Stimulated activated CD8-positive, alpha-beta memory T cell treated with anti-CD3 and anti-CD28 coated beads, Interleukin-4, amount 100 ng/mL, for 1 hour (primary cell): ENCODE measurements at regions not wholly inside any gene's neighbourhood (a gene's known extent, or its start where the extent isn't known, plus 50 kb on each side); places are given as distances from the start of the nearest gene placed in this dataset.
"Not testable (repeated sequence)": the region's sequence is repeated elsewhere in the genome, so short reads cannot be mapped to it uniquely, and the experiment has no call there.

Experiments used
- DNase-seq, 2 donors: peaks; one replicate each; pipeline ENCODE4 v3.0.0-alpha.2; 2020; ENCODE audit warnings: low read depth in 2 of 2, low spot score in 1 of 2

DNA sequence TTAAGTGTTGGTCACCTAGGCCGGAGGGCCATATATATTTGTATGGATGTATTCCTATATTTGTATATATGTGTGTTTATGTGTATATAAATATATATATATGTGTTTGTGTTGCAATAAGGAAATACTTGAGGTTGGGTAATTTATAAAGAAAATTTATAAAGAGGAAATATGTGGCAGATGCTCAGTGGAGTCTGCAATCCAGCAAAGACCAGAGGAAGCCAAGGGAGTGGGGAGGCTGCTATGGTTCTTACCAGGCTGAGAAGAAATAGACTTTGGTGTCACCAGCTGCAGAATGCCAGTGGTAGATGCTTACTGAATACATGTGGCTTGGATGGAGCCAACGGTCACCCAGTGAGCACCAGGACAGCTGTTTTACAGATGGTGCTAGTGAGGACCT lies 97.4 kb upstream of the ELOVL5 start:
- no peak for DNase-seq

GRCh38 chr6:53441761-53442160 lies 93.0 kb upstream of the ELOVL5 start:
- no peak for DNase-seq

DNA sequence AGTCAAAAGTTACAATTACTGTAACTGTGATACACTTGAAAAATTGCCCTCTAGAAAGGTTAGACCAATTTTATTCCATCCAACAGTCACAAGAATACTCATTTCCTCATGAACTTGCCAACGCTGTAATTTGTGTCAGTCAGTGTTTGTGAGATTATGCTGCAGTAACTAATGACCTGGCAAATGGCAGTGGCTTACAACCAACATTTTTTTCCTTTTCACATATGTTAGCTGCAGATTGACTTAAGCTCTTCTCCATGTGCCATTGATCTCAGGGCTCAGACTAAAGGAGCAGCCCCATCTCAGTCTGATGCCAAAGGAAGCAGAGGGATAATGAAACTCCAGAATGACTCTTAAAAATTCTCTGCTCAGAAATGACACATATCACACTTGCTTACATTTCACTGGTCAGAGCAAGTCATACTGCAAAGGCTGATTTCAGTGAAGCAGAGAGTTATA lies 92.3 kb upstream of the ELOVL5 start:
- DNase-seq, result no peak

DNA sequence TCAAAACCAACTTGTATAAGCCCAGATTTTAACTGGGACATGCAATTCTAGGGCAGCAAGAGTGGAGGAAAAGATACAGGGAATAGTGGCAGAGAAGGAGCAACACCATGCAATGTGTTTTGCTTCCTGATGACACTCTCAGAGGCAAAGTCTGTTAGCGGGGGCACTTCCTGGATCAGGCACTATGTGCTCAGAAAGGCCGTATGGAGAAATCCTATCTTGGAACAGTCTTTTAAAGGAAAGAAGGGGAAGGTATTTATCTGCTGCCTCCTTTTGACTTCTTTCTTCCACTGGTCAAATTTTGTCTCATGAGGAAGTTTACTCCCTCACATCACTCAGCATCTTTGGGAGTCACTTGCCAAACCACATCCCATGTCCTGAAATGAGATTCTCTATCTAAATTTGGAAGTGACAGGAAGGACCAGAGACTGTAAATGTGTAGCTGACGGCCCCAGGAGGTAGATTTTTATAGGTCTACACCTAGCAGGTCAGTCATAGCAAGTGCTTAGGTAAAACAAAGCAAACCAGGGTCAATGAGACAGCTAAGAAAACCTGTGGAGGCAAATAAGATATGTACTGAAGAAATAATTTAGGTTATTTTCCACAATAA lies 91.7 kb upstream of the ELOVL5 start:
- no peak for DNase-seq

DNA sequence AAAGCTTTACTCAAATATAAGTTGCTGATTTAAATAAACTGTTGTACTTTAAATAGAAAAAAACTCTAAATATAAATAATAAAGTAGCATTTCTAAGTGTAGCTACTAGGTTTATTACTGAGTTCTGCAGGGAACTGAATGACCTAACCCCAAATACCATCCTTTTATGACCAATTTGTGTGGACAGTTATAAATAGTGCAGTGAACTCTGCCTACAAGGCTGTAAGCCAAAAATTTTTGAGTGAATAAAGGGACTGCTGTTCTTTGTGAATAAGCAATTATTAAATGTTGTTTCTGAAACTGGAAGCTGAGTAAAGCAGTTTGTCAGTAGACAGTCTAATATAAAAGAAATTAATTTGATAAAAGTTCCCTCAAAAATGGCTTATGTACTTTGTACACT lies 90.8 kb upstream of the ELOVL5 start:
- DNase-seq, result no peak

- DNase-seq, result no peak
Observed at GRCh38 chr6:53437557-53438202, 88.9 kb upstream of the ELOVL5 start.

GRCh38 chr6:53436526-53437303 lies 88.0 kb upstream of the ELOVL5 start:
- DNase-seq, result no peak

DNA sequence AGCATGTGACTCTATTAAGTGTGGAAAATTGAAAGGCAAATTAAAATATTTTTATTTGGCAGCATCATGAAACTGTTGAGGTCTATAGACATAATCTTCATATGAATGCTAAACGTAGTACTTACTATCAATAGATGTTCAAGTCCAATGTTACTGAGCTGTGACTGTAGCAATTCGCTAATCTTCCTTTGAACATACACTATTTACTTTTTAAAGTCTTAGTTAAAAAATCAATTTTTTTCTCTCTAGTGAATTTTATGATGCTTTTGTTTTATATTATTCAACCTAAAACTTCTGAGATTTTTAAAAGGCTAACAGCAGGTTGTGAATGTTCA lies 85.2 kb upstream of the ELOVL5 start:
- no peak for DNase-seq

- no peak for DNase-seq
Observed at GRCh38 chr6:53433261-53433950, 84.7 kb upstream of the ELOVL5 start.

DNA sequence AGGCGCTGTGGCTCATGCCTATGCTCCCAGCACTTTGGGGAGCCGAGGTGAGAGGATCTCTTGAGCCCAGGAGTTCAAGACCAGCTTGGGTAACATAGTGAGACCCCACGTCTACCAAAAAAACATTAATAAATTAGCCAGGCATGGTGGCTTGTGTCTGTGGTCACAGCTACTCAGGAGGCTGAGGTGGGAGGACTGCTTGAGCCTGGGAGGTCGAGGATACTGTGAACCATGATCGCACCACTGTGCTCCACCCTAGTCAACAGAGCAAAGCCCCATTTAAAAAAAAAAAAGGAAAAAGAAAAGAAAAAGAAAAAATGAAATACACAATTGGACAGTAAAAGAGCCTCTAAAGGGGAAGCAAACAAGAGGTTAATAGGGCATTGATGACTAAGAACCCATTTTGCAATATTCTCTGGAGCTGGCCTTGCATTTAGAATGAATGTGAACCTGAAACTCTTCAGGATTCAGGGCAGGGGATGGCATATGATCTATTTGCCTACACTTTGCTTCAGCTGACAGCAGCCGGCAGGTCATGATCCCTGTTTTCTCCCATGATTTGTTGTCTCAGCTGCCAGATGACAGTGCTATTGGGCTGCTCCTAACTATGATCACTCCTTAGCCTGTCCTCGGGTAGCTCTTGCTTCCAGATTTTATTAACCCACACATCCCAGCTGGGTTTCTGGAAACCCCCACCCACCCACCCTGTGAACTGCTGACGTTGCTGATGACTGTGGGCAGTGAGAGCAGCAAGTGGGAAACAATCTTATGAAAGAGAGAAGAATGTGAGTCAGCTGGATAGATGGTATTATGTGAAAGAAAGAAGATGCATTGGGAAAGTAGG lies 83.8 kb upstream of the ELOVL5 start:
- no peak for DNase-seq

GRCh38 chr6:53431704-53432103 lies 83.0 kb upstream of the ELOVL5 start:
- DNase-seq, result no peak

GRCh38 chr6:53429401-53429800 lies 80.7 kb upstream of the ELOVL5 start:
- DNase-seq, result no peak

- no peak for DNase-seq
Observed at GRCh38 chr6:53428886-53429285, 80.1 kb upstream of the ELOVL5 start.

DNA sequence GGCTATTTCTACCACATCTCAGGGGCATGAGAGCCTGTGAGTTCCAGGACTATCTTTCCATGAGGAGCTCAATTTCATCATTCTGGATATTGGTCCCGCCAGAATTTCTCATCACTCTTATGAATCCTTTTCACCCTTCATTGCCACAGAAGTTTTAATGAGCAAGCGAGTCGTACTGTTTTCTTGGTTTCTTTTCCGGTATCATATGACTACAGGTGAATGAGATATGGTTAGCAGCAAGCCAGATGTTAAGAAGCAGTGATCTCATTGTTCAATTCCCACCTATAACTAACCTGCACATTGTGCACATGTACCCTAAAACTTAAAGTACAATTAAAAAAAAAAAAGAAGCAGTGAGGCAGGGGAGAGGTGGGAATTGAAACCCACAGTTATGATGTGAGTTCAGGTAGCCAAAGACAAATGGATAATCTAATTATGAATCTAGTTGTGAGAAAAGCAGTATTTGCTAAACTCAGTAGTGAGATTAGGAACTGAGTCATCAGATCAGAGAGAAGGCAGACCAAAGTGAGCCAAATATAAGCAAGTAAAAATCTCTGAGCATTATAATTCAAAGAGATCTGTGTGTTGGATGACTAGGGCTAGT lies 78.0 kb upstream of the ELOVL5 start:
- DNase-seq, result no peak

DNA sequence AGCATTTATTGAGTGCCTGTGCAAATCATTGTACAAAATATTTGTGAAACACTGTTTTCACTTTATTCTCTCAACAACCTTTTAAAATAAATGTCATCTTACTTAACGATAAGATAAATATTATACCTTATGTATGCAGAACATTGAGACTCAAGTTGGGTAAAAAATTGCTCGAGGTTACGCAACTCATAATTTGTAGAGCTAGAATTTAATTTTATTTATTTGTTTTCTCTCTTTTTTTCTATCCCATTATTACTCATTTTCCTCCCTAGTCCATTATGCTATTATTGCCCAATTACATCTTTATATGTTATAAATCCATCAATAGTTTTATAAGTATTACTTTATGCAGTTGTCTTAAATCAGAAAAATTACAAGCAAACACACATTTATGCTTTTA lies 77.4 kb upstream of the ELOVL5 start:
- DNase-seq, result no peak

GRCh38 chr6:53424976-53425718 lies 76.4 kb upstream of the ELOVL5 start:
- no peak for DNase-seq

DNA sequence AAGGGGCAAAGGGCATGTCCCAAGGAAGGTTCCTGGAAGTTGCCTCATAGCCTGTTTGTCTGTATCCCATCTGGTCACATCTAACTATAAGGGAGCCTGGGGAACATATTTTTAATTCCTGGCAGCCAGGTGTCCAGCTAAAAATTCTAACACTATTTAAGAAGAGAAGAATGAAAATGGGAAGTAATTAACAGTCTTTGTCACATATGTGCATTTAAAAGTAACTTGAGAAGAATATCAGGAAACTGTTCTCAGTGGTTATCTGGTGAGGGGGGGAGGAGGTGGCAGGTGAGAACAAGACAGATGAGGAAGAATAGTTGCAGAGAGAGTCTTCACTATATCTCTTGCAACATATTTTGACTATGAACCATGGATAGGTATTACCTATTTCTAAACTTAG lies 75.5 kb upstream of the ELOVL5 start:
- DNase-seq, result no peak

DNA sequence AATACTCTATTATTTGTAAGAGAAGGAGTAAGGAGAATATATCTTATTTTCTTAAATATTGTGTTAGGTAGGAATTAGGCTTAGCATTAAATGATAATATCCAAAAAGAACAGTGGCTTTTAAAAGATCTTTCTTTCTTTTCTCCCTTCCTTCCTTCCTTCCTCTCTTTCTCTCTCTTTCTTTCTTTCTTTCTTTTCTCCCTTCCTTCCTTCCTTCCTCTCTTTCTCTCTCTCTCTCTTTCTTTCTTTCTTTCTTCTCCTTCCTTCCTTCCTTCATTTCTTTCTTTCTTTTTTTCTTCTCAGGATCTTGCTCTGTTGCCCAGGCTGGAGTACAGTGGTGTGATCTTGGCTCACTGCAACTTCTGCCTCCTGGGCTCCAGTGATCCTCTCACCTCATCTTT lies 74.8 kb upstream of the ELOVL5 start:
- not testable (repeated sequence) for DNase-seq

DNA sequence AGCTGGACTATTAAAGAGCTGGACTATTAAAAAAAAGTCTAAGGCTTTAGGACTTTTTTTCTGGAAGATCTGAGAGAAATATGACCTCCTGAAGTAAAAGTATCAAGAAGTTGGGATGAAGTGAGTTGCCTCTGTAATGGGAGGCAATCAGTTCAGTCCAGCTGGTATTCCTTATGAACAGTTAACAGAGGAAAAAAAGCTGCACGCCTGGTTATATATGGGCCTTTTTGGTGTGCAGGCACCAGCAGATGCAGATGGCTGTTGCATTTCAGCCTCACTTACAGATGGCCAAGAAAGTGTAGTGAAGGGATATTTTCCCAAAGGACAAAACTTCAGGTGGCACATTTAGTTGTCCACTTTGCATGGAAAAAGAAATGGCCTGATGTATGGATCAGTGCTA lies 70.3 kb upstream of the ELOVL5 start:
- no peak for DNase-seq

DNA sequence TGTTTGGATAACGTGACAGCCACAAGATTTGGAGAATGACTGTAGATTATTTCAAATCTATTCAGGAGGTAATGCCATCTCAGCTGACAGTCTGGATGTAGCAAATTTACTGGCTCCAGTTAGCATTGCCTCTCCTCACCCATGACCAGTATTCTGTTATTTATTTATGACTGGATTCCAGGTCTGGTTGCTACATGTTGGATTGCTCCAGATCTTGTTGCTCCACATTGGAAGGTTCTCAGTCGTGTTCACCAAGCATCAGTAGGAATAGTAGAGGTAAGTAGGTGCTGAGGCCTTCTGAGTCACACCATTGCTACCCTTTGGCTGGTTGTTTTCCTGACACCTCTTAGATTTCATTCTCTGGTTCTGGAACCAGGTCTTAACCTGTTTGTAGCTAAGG lies 69.5 kb upstream of the ELOVL5 start:
- DNase-seq, result no peak
